Muscle of leg (tissue), 3 donors: ENCODE measurements at regions not wholly inside any gene's neighbourhood (a gene's known extent, or its start where the extent isn't known, plus 50 kb on each side); places are given as distances from the start of the nearest gene placed in this dataset.
A peak's percentile ranks its signal among the peaks of the same experiment; 100 is the strongest.
"Not testable (repeated sequence)": the region's sequence is repeated elsewhere in the genome, so short reads cannot be mapped to it uniquely, and the experiment has no call there.

ENCODE experiments used
- DNase-seq: peaks from one replicate; pipeline ENCODE4 v3.0.0; 2013
- H3K27ac ChIP-seq: one replicate; pipeline ENCODE4 v1.5.1; 2013; ENCODE audit warnings: mild to moderate bottlenecking, low read length, control low read depth
- H3K27me3 ChIP-seq: one replicate; pipeline ENCODE4 v1.6.1; 2013; ENCODE audit warnings: low read length; ENCODE audit not compliant: control insufficient read depth, insufficient read depth
- H3K36me3 ChIP-seq: one replicate; pipeline ENCODE4 v1.6.1; 2013; ENCODE audit warnings: low read length; ENCODE audit not compliant: control insufficient read depth, insufficient read depth
- H3K4me1 ChIP-seq: one replicate; pipeline ENCODE4 v1.6.1; 2013; ENCODE audit warnings: low read length; ENCODE audit not compliant: control insufficient read depth, insufficient read depth
- H3K4me3 ChIP-seq: one replicate; pipeline ENCODE4 v1.5.1; 2013; ENCODE audit warnings: low read length, control low read depth
- H3K9me3 ChIP-seq: replicated peaks from 2 replicates; pipeline ENCODE4 v1.6.1; 2013; ENCODE audit warnings: low read depth, low read length; ENCODE audit not compliant: control insufficient read depth
- WGBS: methylation state at CpG from one replicate; pipeline ENCODE4 v1.1.5; 2013; ENCODE audit warnings: missing lambda C conversion rate; ENCODE audit not compliant: insufficient coverage; 5-methylcytosine and 5-hydroxymethylcytosine counted together

DNA sequence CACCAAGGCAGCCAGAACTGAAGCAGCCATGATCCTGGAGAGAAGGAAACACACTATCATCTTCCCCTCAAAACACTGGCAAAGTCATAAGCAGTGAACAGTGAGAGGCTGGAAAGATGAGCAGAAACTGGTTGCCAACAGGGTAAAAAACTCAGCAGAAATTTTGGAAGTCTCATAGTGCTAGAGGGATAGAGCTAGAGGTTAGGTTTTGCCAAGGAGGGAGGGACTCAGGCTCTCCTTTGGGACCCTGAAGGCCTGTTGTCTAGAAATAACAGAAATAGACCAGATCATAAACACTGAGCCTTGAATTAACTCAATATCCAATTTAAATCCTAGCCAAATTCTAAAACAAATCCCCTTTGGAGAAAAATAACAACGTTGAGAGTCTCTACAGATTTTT lies 853.6 kb downstream of the PRIM2 start:
- not testable (repeated sequence) for H3K4me3 ChIP-seq, H3K4me1 ChIP-seq, H3K27me3 ChIP-seq, H3K27ac ChIP-seq, H3K36me3 ChIP-seq, H3K9me3 ChIP-seq
- WGBS, result no CpG with 5 or more reads among the region's 1 CpG
- DNase-seq, result peak; percentile 1

DNA sequence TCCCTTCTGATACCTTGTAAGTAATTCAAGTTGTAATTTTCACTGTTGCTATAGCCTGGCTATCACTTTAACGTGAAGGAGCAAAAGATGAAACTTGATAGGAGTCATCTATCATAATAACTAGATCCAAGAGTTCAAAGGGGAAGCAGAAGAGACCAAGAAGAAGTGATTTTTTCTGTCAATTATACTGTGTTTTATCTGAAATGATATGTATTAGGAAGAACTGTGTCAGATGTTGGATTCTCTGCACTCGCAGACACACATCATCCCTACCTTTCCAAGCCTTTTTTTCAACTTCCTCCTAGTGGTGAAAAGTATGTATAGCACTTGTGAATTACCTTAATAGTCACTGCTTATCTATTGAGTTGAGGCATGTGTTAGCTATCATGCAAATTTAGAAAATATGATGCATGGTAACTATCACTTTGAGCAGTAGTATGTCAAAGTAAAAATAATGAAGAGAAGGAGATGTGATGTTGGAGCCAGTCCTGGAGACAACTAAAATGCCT lies 864.2 kb downstream of the PRIM2 start:
- DNase-seq, H3K36me3 ChIP-seq, H3K4me3 ChIP-seq, H3K27me3 ChIP-seq, H3K9me3 ChIP-seq, H3K4me1 ChIP-seq, H3K27ac ChIP-seq: not testable (repeated sequence)
- no CpG with 5 or more reads among the region's 2 CpGs for WGBS

DNA sequence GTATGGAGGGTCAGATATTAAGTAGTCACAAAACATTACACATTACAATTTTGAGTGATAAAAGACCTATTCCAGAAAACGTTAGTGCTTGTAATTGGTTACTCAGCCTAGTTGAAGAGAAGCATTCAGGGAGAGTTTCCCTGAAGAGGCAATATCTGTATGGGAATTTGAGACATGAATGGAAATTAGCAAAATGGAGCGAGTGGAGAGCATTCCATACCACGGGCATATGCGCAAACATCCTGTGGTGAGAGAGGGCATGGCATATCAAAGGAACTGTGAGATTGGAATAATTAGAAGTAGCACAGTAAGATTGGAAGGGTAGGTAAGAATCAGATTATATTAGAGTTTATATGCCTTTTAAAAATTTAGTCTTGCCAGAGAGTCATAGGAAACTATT lies 867.9 kb downstream of the PRIM2 start:
- WGBS, result 96% methylated on average over 3 of the region's 4 CpGs
- not testable (repeated sequence) for H3K36me3 ChIP-seq, H3K27me3 ChIP-seq, H3K4me3 ChIP-seq, DNase-seq, H3K27ac ChIP-seq, H3K4me1 ChIP-seq, H3K9me3 ChIP-seq

DNA sequence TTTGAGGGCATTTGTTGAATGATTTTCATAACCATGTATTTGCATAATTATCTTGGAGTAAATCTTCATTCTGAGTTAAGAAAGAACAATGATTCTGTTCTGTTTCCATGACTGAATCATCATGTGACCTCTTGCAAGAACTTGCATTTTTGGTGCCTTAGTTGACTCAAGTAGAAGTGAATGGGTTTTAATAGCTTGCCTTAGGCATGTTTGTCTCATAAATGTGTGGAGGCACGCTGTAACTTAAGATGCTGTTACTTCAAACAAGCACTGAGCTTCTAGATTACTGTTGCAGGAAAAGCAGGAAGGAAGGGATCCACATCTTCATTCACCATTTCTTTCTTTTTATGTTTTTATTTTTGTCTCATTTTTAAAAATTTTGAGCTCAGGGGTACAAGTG lies 875.8 kb downstream of the PRIM2 start:
- not testable (repeated sequence) for H3K27me3 ChIP-seq, H3K9me3 ChIP-seq, H3K36me3 ChIP-seq, H3K4me3 ChIP-seq, DNase-seq, H3K27ac ChIP-seq, H3K4me1 ChIP-seq
- WGBS, result no CpG with 5 or more reads among the region's 1 CpG

DNA sequence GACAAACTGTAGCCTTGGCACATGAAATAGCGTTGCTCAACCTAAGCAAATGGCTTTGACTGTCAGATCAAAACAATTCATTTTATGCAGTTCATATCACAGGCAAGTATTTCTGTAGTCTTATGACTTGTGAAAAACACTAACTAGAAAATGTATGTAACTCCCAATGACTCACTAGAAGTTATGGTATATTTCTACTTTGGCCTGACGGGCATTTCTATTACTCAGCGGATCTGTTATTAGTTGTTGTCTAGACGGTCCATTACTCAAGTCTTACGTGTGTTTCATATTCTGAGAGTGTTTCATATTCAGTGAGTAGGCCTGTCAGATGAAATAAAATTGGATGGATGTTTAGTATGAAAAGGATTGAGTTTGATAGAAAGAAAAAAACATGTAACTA lies 880.9 kb downstream of the PRIM2 start:
- no CpG with 5 or more reads among the region's 5 CpGs for WGBS
- no peak for DNase-seq
- Histone ChIP-seq H3K27me3 (no peaks in the 10 kb centered on the region), H3K27ac (no peak overlapping the region), H3K4me1 (no peaks in the 10 kb centered on the region), H3K36me3 (no peaks in the 10 kb centered on the region), H3K9me3 (no peaks in the 10 kb centered on the region), H3K4me3 (no peak overlapping the region)

DNA sequence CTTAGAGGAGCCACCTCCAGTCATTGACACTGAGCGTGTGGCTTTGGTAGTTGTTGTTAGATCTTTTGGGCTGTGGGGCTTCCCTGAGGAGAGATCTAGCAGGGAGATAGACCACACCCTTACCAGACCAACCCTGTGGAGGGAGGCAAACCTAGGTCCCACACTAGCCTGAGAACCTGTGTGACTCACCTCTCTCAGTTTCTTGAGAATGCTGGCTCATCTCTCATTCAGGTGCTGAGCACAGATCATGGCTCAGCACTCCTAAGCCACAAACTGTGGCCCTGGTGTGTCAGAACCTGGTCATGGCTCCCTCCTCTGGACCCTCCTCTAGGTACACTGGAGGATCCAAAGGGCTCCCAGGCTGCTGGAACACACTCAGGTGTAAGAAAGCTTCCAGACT lies 919.7 kb downstream of the PRIM2 start:
- DNase-seq, H3K36me3 ChIP-seq, H3K27ac ChIP-seq, H3K4me3 ChIP-seq, H3K4me1 ChIP-seq, H3K27me3 ChIP-seq: not testable (repeated sequence)
- peaks cover 12% of the 10 kb centered on the region for H3K9me3 ChIP-seq
- no CpG with 5 or more reads among the region's 1 CpG for WGBS

DNA sequence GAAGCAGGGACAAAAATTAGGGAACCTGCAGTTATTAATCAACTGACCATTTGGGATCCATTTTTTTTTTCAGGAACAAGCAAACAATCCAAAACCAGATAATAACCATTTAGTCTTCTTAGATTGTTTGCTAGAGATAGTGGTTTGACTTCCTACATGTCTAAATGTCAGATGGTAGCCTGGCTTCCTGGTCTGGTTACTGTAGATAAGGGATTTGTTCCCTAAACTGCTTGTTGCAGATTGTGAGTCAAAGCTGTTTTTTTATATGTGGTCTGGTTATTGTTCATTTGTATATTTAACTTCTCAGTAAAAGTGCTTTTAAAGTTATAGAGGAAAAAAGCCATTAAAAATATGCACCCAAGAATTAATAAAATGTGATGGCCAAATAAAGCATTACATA lies 921.0 kb downstream of the PRIM2 start:
- H3K27ac ChIP-seq, H3K4me1 ChIP-seq, H3K27me3 ChIP-seq, H3K36me3 ChIP-seq, H3K4me3 ChIP-seq, DNase-seq: not testable (repeated sequence)
- H3K9me3 ChIP-seq, result peaks cover 16% of the 10 kb centered on the region

DNA sequence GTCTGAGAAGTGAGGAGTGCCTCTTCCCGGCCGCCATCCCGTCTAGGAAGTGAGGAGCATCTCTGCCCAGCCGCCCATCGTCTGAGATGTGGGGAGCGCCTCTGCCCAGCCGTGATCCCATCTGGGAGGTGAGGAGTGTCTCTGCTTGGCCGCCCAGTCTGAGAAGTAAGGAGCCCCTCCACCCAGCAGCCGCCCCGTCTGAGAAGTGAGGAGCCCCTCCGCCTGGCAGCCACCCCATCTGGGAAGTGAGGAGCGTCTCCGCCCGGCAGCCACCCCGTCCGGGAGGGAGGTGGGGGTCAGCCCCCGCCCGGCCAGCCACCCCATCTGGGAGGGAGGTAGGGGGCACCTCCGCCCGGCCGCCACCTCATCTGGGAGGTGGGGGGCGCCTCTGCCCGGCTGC lies 940.2 kb downstream of the PRIM2 start:
- H3K4me3 ChIP-seq, H3K36me3 ChIP-seq, DNase-seq, H3K27me3 ChIP-seq, H3K4me1 ChIP-seq, H3K9me3 ChIP-seq, H3K27ac ChIP-seq: not testable (repeated sequence)
- WGBS, result 95% methylated on average over 4 of the region's 23 CpGs

DNA sequence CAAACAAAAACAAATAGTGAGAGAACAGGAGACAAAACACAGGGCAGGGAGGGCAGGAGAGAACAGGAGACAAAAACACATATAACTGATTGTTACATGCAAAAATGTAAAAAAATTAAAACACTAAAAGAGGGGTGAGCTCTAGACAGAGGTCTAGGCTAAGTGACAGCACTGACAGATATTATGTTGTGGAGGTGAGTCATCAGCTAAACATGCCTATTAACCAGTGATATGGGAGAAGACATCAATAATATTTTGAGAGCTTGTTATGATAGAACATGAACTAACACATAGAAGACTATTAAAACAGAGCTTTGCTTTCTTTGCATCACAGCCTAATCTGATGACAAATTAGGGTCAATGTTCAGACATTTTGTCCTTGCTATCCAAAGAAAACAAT lies 972.7 kb downstream of the PRIM2 start:
- Histone ChIP-seq H3K9me3 (peaks cover 6% of the 10 kb centered on the region), H3K27ac (no peak overlapping the region), H3K4me3 (no peak overlapping the region), H3K36me3 (no peaks in the 10 kb centered on the region), H3K27me3 (no peaks in the 10 kb centered on the region), H3K4me1 (no peaks in the 10 kb centered on the region)
- DNase-seq, result no peak

DNA sequence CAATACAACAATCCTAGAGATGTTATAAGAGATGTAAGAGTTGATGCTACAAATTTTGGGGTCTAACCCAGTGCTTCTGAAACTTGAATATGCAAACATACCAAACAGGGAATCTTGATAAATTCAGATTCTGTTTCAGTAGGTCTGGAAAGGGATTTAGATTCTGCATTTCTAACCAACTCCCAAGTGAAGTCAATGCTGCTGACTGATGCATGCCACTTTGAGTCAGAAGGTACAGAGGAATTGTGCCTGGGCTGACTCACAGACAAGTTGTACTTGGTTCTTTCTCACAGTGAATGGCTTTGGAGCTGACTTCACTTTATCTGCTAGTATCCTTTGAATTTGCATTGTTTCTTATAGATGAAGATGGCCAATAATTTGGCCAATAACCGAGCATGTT lies 973.9 kb downstream of the PRIM2 start:
- not testable (repeated sequence) for H3K36me3 ChIP-seq, DNase-seq, H3K27ac ChIP-seq, H3K27me3 ChIP-seq, H3K4me1 ChIP-seq, H3K9me3 ChIP-seq, H3K4me3 ChIP-seq
- no CpG with 5 or more reads among the region's 1 CpG for WGBS

DNA sequence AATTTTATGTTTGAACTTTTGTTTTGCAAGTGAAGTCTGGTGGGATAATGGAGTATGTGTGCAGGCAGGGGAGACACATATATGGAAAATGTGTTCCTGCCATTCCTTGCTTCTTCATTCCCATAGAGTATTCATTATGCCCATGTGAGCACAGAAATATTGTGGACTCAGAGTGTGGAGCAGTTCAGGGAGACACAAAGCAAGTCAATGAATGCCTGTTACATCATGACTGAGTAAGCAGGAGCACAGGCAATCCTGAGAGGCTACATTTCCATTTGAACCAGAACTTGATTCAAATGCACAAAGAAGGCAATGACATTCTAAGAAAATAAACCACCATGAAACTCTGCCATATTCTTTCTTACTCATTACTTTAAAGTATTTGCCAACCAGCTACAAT lies 990.5 kb downstream of the PRIM2 start:
- H3K4me3 ChIP-seq, H3K27me3 ChIP-seq, H3K27ac ChIP-seq, H3K9me3 ChIP-seq, DNase-seq, H3K4me1 ChIP-seq, H3K36me3 ChIP-seq: not testable (repeated sequence)
